ENCODE measurements at regions not wholly inside any gene's neighbourhood (a gene's known extent, or its start where the extent isn't known, plus 50 kb on each side); places are given as distances from the start of the nearest gene placed in this dataset.

- no peak overlapping the region for H3K9ac ChIP-seq (ENCODE audit: low read length)
- no peak overlapping the region for H3K4me2 ChIP-seq (ENCODE audit: low read length)
- no peaks in the 10 kb centered on the region for H3K36me3 ChIP-seq (ENCODE audit: insufficient read depth, low read length)
Measured at GRCh38 chr5:32880796-32881195, 169.7 kb downstream of the NPR3 start.

GRCh38 chr5:32887390-32887789 is 176.3 kb downstream of the NPR3 start:
- H3K9ac ChIP-seq (ENCODE audit: low read length), result no peak overlapping the region
- H3K4me3 ChIP-seq (ENCODE audit: low read length), result no peak overlapping the region
- no peaks in the 10 kb centered on the region for H3F3A ChIP-seq (ENCODE audit: insufficient read depth, low read length, poor library complexity, severe bottlenecking)
- no peak overlapping the region for H3K4me2 ChIP-seq (ENCODE audit: low read length)
- no peak overlapping the region for H2AFZ ChIP-seq (ENCODE audit: low read depth, low read length)
- no peaks in the 10 kb centered on the region for H3K9me2 ChIP-seq (ENCODE audit: insufficient read depth, low read length)
- H4K20me1 ChIP-seq (ENCODE audit: insufficient read depth), result no peaks in the 10 kb centered on the region
- peaks cover 7% of the 10 kb centered on the region for H3K9me3 ChIP-seq (ENCODE audit: low read length)
- no peaks in the 10 kb centered on the region for H3K27me3 ChIP-seq (ENCODE audit: insufficient read depth, low read depth, low read length)
- no peak overlapping the region for H3K27ac ChIP-seq (ENCODE audit: low read length)
- no peaks in the 10 kb centered on the region for H3K36me3 ChIP-seq (ENCODE audit: insufficient read depth, low read length)
- no peak for TF ChIP-seq POLR2AphosphoS5 (IDR thresholded peaks at IDR 0.05)
- no peak for TF ChIP-seq REST (IDR thresholded peaks at IDR 0.05; ENCODE audit: borderline replicate concordance)
- no peak for TF ChIP-seq CTCF (IDR thresholded peaks at IDR 0.05; ENCODE audit: poor library complexity, severe bottlenecking)
- no peak for TF ChIP-seq MXI1 (conservative IDR thresholded peaks at IDR 0.05; ENCODE audit: poor library complexity, severe bottlenecking)
- no peak for TF ChIP-seq EZH2 (IDR thresholded peaks at IDR 0.05; ENCODE audit: borderline replicate concordance, insufficient read depth, low read length, poor library complexity, severe bottlenecking)
- H3K79me2 ChIP-seq (replicated peaks; ENCODE audit: insufficient read depth, low read length), result no peaks in the 10 kb centered on the region

More at GRCh38 chr5:32880796-32881195, 169.7 kb downstream of the NPR3 start:
- H3F3A ChIP-seq (ENCODE audit: insufficient read depth, low read length, poor library complexity, severe bottlenecking), result no peaks in the 10 kb centered on the region
- no peaks in the 10 kb centered on the region for H3K9me2 ChIP-seq (ENCODE audit: insufficient read depth, low read length)
- no peaks in the 10 kb centered on the region for H3K79me2 ChIP-seq (replicated peaks; ENCODE audit: insufficient read depth, low read length)
- no peak for TF ChIP-seq CTCF (IDR thresholded peaks at IDR 0.05; ENCODE audit: poor library complexity, severe bottlenecking)
- no peak overlapping the region for H2AFZ ChIP-seq (ENCODE audit: low read depth, low read length)
- H3K4me3 ChIP-seq (ENCODE audit: low read length), result no peak overlapping the region
- no peaks in the 10 kb centered on the region for H3K27me3 ChIP-seq (ENCODE audit: insufficient read depth, low read depth, low read length)
- H3K9me3 ChIP-seq (ENCODE audit: low read length), result peaks cover 7% of the 10 kb centered on the region
- H4K20me1 ChIP-seq (ENCODE audit: insufficient read depth), result no peaks in the 10 kb centered on the region
- no peak overlapping the region for H3K27ac ChIP-seq (ENCODE audit: low read length)

GRCh38 chr5:32889078-32889477 is 178.0 kb downstream of the NPR3 start:
- Histone ChIP-seq H3K9me2 (ENCODE audit: insufficient read depth, low read length) (no peaks in the 10 kb centered on the region), H3F3A (ENCODE audit: insufficient read depth, low read length, poor library complexity, severe bottlenecking) (no peaks in the 10 kb centered on the region), H3K4me3 (ENCODE audit: low read length) (no peak overlapping the region), H3K79me2 (replicated peaks; ENCODE audit: insufficient read depth, low read length) (no peaks in the 10 kb centered on the region), H3K36me3 (ENCODE audit: insufficient read depth, low read length) (no peaks in the 10 kb centered on the region), H3K27me3 (ENCODE audit: insufficient read depth, low read depth, low read length) (no peaks in the 10 kb centered on the region), H3K4me2 (ENCODE audit: low read length) (no peak overlapping the region), H3K27ac (ENCODE audit: low read length) (no peak overlapping the region), H4K20me1 (ENCODE audit: insufficient read depth) (no peaks in the 10 kb centered on the region), H3K9ac (ENCODE audit: low read length) (no peak overlapping the region), H3K9me3 (ENCODE audit: low read length) (peaks cover 5% of the 10 kb centered on the region), H2AFZ (ENCODE audit: low read depth, low read length) (no peak overlapping the region)
- no peak for TF ChIP-seq TAF1 (IDR thresholded peaks at IDR 0.05; ENCODE audit: low read depth)
- TF ChIP-seq CTCF (IDR thresholded peaks at IDR 0.05; ENCODE audit: poor library complexity, severe bottlenecking), result no peak
- no peak for TF ChIP-seq REST (IDR thresholded peaks at IDR 0.05; ENCODE audit: borderline replicate concordance)
- TF ChIP-seq MXI1 (conservative IDR thresholded peaks at IDR 0.05; ENCODE audit: poor library complexity, severe bottlenecking), result no peak
- no peak for TF ChIP-seq RAD21 (conservative IDR thresholded peaks at IDR 0.05)
- TF ChIP-seq POLR2AphosphoS5 (IDR thresholded peaks at IDR 0.05), result no peak
- TF ChIP-seq SMC3 (conservative IDR thresholded peaks at IDR 0.05; ENCODE audit: poor library complexity), result no peak

All from neural cell (in vitro differentiated cells).